ENCODE measurements at regions not wholly inside any gene's neighbourhood (a gene's known extent, or its start where the extent isn't known, plus 50 kb on each side); places are given as distances from the start of the nearest gene placed in this dataset.

DNA sequence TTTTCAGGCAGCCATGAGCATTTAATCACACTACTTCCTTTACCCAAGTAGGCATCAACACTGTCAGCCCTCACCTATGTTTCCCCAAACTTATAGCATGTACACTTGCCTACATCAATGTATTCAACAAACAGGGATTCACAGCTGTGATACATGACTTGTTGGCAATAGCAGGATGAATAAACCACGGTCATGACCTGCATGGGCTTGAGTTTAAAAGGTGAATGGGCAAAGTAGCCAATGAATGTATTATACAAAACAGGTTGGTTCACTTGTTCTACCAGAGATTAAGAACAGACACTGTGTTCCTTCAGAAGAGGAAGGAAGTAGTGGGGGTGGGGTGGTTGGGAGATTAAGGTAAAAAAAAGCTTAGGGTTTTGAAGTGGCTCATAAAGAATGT lies 861.9 kb upstream of the SEMA6D start:
- TF ChIP-seq, protein P1, sequence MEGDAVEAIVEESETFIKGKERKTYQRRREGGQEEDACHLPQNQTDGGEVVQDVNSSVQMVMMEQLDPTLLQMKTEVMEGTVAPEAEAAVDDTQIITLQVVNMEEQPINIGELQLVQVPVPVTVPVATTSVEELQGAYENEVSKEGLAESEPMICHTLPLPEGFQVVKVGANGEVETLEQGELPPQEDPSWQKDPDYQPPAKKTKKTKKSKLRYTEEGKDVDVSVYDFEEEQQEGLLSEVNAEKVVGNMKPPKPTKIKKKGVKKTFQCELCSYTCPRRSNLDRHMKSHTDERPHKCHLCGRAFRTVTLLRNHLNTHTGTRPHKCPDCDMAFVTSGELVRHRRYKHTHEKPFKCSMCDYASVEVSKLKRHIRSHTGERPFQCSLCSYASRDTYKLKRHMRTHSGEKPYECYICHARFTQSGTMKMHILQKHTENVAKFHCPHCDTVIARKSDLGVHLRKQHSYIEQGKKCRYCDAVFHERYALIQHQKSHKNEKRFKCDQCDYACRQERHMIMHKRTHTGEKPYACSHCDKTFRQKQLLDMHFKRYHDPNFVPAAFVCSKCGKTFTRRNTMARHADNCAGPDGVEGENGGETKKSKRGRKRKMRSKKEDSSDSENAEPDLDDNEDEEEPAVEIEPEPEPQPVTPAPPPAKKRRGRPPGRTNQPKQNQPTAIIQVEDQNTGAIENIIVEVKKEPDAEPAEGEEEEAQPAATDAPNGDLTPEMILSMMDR (IDR thresholded peaks at IDR 0.05): no peak
- no peak for TF ChIP-seq POLR2A (IDR thresholded peaks at IDR 0.05)

Measured in thyroid gland (tissue), 4 donors.